ENCODE measurements at regions not wholly inside any gene's neighbourhood (a gene's known extent, or its start where the extent isn't known, plus 50 kb on each side); places are given as distances from the start of the nearest gene placed in this dataset.
A peak's percentile ranks its signal among the peaks of the same experiment; 100 is the strongest.
"Not testable (repeated sequence)": the region's sequence is repeated elsewhere in the genome, so short reads cannot be mapped to it uniquely, and the experiment has no call there.

DNA sequence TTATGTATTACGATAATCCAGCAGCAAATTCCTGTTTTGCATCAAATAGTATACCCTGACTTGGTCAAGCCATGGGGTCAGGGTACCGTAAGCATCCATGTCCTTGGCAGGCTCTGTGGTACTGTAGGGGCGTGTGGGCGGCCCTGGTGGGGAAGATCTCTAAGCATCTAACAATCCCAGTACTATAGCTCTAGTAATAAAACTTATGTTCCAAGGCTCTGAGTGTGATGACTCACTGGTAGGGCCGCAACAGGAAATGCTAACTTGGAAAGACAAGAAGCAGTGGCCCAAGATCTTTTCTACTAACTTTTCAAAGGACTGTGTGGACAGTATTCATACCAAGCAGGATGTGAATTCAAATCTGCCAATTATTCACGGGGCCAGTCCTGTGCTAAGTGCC, 63.8 kb downstream of the CLEC18A start:
- intact Hi-C loops (cut with DNase I); DNase-seq: not testable (repeated sequence)
- ATAC-seq: peak in 1 of 2 donors; percentile 39

DNA sequence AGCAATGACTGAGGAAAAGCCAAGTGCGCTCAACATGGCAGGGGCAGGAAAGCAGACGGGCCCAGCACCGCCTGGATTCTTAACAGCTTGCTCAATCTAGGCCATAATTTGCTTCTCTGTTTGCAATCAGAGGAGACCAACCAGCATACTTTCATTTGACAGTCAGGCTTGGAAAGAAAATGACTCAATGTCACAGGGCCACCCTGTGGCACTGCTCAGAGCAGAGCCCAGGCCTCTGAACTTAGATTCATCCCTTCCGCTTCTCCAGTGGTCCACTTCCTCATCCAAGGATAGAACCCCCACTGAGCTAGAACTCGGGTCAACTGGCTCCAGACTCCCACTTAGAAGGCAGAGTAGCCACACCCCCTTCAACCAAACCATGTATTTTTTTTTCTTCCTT, 65.6 kb downstream of the CLEC18A start:
- intact Hi-C loops (cut with DNase I); ATAC-seq; DNase-seq: not testable (repeated sequence)

DNA sequence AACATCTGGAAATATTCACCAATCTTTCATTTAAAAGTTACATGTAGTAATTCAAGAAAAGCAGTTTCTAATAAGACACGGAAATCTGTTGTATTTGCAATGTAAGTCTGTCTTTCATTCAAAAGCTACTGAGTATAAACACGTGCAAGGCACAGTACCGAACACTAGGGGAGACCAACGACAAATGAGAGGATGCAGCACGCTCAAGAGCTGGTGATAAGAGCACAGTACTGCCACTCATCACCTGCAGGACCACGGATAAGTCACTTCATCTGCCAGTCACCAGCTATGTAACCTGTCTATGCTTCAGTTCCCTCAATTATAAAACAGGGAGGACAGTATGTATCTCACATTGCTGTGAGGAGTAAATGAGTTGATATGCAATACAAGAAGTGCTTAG, 67.1 kb downstream of the CLEC18A start:
- DNase-seq (no peak), ATAC-seq (peak; percentile 65 to 88)
- intact Hi-C loops (cut with DNase I): no loop called here

DNA sequence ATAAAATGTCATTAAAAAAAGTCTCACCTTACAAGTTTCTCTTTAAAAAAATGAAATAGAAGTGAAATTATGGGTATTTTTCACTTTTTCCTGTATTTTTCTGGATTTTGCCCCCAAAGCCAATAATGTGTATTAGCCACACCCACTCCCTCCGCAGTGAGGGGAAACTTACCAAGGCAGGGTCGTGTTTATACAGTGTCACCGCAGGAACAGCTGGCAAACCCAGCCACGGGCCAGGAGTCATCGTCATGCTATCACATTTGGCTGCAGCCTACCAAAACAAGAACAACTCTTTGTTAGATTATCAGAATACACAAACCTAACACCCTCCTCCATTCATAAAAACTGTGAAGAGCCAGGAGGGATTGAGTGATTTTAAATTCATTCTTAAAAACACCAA, 72.1 kb downstream of the CLEC18A start:
- intact Hi-C loops (cut with DNase I): not testable (repeated sequence)
- ATAC-seq: peak in 1 of 2 donors; percentile 83

DNA sequence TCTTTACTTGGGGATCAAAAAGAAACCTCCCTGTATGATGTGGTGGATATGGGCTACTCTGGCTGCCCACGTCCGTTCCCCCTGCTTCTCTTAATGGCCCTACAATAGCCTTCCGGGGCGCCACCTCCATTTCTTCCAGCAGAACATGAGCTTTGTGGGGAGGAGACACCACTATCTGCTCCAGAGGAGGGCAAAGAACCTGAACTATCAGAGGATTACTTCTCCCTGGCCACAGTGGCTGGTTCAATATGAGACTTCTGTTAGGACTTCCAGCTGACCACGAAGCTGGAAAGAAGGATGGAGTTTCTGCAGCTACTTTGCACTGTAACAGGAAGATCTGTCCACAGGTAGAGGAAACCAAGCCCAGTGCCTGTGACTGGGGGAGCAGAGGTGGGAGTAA, 72.8 kb downstream of the CLEC18A start:
- intact Hi-C loops (cut with DNase I); DNase-seq; ATAC-seq: not testable (repeated sequence)

More for the DNA sequence above, 72.1 kb downstream of the CLEC18A start:
- DNase-seq: not testable (repeated sequence)

DNA sequence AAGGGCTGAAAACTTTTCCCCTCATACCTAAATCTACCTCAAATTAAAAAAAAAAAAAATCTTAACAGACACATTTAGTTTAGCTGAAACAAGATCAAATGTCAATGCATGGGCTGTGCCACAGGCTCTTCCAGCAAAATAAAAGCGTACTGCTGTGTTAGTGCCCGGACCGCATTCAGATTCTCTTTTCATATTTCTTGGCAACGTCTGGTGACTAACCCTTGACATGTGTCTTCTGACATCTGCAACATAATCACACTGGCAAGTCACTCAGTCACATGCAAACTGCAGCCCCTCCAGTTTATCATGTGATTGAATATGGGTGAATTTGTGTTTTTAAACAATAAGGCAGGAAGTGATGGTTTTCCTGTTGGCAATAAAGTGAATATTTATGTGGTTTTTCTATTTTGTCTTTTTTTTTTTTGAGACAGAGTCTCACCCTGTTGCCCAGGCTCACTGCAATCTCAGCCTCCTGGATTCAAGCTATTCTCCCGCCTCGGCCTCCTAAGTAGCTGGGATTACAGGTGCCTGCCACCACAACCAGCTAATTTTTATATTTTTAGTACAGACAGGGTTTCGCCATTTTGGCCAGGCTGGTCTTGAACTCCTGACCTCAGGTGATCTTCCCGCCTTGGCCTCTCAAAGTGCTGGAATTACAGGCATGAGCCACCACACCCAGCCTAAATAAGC, 75.2 kb downstream of the CLEC18A start:
- intact Hi-C loops (cut with DNase I); DNase-seq: not testable (repeated sequence)
- ATAC-seq: peak; percentile 52 to 86

DNA sequence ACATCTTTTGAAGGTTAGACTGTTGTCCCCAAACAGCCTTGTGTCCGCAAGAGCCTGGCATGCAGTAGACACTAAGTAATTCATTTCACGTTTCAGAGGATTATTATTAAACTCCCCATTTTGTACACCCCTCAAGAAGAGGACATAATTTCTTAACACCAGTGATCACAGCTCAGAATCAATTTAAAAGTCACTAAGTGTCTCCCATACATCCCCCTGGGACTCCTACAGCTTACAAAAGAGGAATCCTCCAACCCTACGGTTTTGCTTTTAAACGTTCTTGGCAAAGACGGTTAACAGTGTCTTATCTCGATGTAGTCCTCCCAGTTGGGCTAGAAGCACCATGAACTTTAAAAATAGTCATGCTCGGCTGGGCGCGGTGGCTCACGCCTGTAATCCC, 81.2 kb upstream of the PDPR start:
- intact Hi-C loops (cut with DNase I); DNase-seq; ATAC-seq: not testable (repeated sequence)

DNA sequence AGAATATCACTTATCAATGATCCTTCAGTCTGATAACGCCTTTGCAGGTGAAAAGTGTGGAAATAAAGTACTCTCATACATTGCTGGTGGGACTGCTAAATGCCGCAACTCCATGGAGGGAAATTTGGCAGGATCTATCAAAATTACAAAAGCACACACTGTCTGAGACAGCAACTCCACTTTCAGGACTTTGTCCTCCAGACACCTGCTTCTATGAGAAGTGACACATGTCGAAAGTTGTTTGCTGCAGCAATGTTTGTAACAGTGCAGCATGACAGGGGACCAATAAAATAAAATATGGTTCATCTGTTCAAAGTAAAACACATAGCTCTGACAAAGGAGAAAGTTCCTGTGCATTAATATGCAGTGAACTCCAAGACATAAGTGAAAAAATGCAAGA, 76.2 kb upstream of the PDPR start:
- intact Hi-C loops (cut with DNase I): not testable (repeated sequence)

DNA sequence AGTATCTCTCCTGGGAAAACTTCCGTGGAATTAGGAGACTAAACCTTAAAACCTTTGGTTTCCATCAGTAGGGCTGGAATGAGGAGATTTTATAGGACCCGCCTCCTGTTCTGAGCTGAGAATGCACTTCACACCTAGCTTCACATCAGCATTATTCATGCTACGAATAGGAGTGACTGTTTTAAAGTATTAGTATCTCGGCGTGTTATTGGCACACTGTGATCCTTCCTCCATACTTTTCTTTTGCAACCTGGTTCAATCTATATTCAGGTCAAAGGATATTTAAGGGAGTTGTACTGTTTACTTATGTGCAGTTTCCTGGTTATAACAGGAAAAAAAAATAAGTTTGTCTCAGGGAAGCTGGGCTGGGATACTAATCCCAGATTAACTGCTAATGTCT, 73.6 kb upstream of the PDPR start:
- intact Hi-C loops (cut with DNase I); DNase-seq; ATAC-seq: not testable (repeated sequence)

More for the DNA sequence above, 76.2 kb upstream of the PDPR start:
- not testable (repeated sequence) for ATAC-seq, DNase-seq

DNA sequence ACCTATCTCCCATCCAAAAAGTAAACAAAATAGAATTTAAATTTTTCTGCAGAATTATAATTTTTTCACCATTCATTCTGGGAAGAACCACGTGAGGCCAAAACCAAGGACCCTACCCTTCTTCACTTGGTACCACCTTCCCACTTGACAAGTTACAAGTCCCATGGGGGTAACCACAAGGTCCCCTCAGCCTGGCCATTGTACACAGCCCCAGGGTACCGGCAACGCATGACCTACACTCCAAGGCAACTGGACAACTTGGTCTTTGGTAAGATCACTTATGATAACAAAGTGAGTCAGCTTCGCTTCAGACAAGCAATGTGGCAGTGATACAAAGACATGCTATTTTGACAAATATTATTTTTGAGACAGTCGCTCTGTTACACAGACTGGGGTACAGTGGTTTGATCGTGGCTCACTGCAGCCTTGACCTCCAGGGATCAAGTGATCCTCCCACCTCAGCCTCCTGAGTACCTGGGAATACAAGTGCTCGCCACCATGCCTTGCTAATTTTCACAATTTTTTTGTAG, 70.5 kb upstream of the PDPR start:
- DNase-seq; intact Hi-C loops (cut with DNase I): not testable (repeated sequence)
- peak in 1 of 2 donors; percentile 19 for ATAC-seq

DNA sequence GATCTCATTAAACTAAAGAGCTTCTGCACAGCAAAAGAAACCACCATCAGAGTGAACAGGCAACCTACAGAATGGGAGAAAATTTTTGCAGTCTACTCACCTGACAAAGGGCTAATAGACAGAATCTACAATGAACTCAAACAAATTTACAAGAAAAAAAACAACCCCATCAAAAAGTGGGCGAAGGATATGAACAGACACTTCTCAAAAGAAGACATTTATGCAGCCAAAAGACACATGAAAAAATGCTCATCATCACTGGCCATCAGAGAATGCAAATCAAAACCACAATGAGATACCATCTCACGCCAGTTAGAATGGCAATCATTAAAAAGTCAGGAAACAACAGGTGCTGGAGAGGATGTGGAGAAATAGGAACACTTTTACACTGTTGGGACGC, 67.6 kb upstream of the PDPR start:
- ATAC-seq; intact Hi-C loops (cut with DNase I); DNase-seq: not testable (repeated sequence)

DNA sequence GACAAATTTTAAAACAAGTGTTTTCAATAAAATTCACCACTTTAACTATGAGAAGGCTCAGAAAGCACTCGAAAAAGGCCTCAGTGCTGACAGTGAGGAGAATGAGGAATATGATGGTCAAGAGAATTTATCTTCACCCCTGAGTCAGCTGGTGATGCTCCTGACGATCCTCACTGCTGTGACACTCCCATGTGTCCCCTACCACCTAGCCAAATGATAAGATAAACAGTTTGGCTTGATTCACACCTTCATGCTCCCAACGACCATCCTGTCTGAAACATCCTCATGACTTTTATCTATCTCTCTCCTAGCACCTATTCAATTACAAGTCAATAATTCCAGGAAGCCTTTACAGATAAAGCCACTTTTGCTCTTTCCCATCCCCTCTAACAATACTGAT, 66.0 kb upstream of the PDPR start:
- DNase-seq; intact Hi-C loops (cut with DNase I): not testable (repeated sequence)
- peak in 1 of 2 donors; percentile 61 for ATAC-seq

DNA sequence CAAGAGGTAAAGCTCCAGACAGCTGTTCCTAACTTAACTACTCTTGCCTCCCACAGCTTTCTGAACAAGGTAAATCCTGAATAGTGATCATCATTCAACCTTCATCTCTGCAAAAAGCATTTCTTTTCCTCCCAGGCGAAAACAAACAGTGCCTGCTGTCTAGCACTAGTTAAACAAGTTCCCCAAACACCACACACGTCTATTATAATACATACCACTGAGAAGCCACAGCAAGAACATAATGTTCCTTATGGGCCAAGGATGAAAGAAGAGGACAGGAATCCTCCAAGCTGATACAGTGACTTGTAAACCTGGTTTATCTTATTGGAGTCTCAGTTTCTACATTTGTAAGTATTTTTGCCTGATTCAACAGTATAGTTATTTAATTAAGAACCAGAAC, 56.1 kb upstream of the PDPR start:
- intact Hi-C loops (cut with DNase I); DNase-seq: not testable (repeated sequence)
- ATAC-seq: peak in 1 of 2 donors; percentile 43

DNA sequence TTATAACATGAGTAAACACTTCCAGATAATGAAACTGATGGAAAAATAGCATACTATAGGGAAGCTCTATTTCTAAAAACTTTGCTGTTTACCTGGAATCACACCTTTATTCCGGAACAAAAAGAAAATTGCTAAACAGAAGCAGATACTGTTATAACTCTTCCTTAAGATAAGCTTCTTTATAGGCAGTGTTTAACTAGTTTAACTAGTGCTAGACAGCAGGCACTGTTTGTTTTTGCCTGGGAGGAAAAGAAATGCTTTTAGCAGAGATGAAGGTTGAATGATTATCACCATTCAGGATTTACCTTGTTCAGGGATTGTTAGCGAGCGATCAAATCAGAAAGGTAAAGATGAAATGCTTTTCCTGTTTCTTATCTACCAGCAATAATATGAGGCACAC, 54.7 kb upstream of the PDPR start:
- intact Hi-C loops (cut with DNase I); DNase-seq; ATAC-seq: not testable (repeated sequence)

DNA sequence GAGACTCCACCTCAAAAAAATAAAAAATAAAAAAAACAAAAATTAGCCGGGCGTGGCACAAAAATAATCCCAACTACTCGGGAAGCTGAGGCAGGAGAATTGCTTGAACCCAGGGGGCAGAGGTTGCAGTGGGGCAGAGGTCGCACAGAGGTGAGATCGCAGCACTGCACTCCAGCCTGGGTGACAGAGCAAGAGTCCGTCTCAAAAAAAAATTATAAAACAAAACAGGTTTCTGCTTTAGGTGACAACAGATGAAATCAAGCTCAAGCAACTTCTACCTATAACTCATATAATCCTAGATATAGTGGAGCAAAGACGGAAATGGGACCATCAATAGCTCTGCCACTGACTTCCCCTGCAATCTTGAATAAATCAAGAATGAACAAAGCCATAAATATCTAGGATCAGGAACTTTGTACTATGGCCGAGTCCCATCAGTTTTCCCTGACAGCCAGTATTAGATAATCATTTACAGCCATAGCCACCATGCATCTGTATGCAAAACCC, 53.6 kb upstream of the PDPR start:
- ATAC-seq; intact Hi-C loops (cut with DNase I); DNase-seq: not testable (repeated sequence)

DNA sequence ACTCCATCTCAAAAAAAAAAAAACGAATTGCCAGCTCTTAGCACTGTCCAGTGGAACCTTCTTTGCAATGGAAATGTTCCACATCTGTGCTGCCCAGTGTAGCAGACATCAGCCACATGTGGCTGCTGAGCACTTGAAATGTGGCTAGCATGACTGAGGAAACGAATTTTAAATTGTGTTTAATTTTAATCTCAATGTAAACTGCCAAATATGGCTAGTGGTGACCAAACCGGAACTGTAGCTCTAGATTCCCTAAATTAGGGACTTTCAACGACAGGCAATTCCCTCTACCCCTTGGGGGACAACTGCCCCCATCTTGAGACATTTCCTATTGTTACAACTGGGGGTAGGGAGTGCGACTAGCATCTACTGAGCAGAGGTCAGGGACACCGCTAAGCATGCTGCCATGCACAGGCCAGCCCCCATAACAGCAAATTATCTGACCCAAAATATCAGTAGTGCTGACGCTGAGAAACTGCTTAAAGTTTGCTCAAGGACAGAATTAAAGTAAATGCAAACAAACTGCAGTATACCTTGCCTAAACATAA, 52.4 kb upstream of the PDPR start:
- ATAC-seq; intact Hi-C loops (cut with DNase I); DNase-seq: not testable (repeated sequence)

DNA sequence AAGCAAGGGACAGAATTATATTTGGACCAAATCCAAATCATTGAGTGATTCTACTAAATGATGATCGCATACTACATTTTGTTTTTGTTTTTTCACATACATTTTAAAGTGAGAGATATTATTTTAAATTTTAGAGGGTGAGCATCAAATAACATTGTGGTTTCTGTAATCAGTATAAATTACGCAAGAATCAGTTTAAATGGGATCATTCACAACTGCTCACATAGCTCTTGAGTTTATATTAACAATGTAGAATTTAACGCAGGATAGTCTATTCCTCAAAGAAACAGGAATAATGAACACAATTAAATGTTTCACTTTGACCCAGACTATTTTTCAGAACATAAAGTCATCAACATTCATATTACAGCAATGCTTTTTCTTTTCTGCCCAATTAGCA, 51.2 kb upstream of the PDPR start:
- intact Hi-C loops (cut with DNase I); ATAC-seq; DNase-seq: not testable (repeated sequence)

All from left cardiac atrium (tissue), 4 donors.